Esophagus squamous epithelium (tissue), 4 donors: ENCODE measurements at regions not wholly inside any gene's neighbourhood (a gene's known extent, or its start where the extent isn't known, plus 50 kb on each side); places are given as distances from the start of the nearest gene placed in this dataset.

ENCODE experiments used
- POLR2A ChIP-seq, 4 donors: fragments of 450-650 bp; IDR thresholded peaks; one replicate each; pipeline ENCODE4 v1.6.1; 2017; ENCODE audit warnings: antibody characterized with exemption in 4 of 4, mild to moderate bottlenecking in 4 of 4, moderate library complexity in 3 of 4
- TF ChIP-seq, protein P1 (sequence below), 6 experiments: fragments of 450-650 bp in 4 of 6; fragments of 200-600 bp in 2 of 6; sonication (generic) in 2 of 6; IDR thresholded peaks; one replicate each; pipeline ENCODE4 v1.5.1; 2016 to 2019; ENCODE audit warnings: antibody characterized with exemption in 6 of 6, mild to moderate bottlenecking in 4 of 6, moderate library complexity in 4 of 6

DNA sequence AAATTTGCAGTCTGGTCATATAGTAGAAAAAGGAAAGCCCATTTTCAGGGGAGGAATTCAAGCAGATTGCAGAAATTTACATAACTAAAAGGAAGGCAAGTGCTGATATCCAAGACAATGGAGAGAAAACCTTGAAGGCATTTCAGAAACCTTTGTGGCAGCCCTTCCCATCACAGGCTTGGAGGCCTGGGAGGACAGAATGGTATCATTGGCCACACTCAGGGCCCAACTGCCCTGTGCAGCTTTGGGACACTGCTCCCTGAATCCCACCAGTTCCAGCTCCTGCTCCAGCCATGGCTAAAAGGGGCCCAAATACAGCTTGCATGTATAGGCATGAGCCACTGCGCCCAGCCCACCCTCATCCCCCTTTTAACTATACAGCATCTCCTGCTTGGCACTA is 81.1 kb upstream of the NYAP2 start:
- TF ChIP-seq, protein P1, sequence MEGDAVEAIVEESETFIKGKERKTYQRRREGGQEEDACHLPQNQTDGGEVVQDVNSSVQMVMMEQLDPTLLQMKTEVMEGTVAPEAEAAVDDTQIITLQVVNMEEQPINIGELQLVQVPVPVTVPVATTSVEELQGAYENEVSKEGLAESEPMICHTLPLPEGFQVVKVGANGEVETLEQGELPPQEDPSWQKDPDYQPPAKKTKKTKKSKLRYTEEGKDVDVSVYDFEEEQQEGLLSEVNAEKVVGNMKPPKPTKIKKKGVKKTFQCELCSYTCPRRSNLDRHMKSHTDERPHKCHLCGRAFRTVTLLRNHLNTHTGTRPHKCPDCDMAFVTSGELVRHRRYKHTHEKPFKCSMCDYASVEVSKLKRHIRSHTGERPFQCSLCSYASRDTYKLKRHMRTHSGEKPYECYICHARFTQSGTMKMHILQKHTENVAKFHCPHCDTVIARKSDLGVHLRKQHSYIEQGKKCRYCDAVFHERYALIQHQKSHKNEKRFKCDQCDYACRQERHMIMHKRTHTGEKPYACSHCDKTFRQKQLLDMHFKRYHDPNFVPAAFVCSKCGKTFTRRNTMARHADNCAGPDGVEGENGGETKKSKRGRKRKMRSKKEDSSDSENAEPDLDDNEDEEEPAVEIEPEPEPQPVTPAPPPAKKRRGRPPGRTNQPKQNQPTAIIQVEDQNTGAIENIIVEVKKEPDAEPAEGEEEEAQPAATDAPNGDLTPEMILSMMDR (IDR thresholded peaks at IDR 0.05), result no peak
- no peak for TF ChIP-seq POLR2A (IDR thresholded peaks at IDR 0.05)
